HG02870 (cell line): ENCODE measurements at regions not wholly inside any gene's neighbourhood (a gene's known extent, or its start where the extent isn't known, plus 50 kb on each side); places are given as distances from the start of the nearest gene placed in this dataset.

ENCODE experiments used
- ATAC-seq: cut with Tn5 transposase; IDR thresholded peaks from one replicate; pipeline ENCODE4 v1.9.1; 2021; ENCODE audit warnings: mild to moderate bottlenecking, moderate library complexity; ENCODE audit not compliant: unreplicated experiment

GRCh38 chr13:110965038-110965754 is 50.3 kb upstream of the ANKRD10 start:
- ATAC-seq, result peak; percentile 99
